HepG2 (cell line): ENCODE measurements at regions not wholly inside any gene's neighbourhood (a gene's known extent, or its start where the extent isn't known, plus 50 kb on each side); places are given as distances from the start of the nearest gene placed in this dataset.

ENCODE experiments used
- ATAC-seq: fragments of 200-7000 bp; cut with Tn5 transposase; 3 replicates; pipeline ENCODE4 v1.9.1; 2020; ENCODE audit warnings: mild to moderate bottlenecking, moderate library complexity
- BruUV-seq: library from RNA; stranded (reverse); fragments of 400-500 nt; replicated peaks from 2 replicates; lab custom pipeline; 2021; lab: Mats Ljungman, UMichigan
- CTCF ChIA-PET: fragments of 300-600 bp; formaldehyde crosslinking; extraction: SDS; loops from one replicate; lab custom pipeline; 2021; ENCODE audit warnings: low total read pairs, inconsistent platforms, low intra/inter-chr PET ratio; lab: Yijun Ruan, JAX
- POLR2A ChIA-PET: fragments of 350-600 bp; sonication (Branson Sonifier 250); formaldehyde crosslinking; loops from one replicate; lab custom pipeline; 2020; ENCODE audit warnings: antibody characterized with exemption, inconsistent platforms; lab: Yijun Ruan, JAX
- DNase-seq: peaks from one replicate; pipeline ENCODE4 v3.0.0-alpha.2; 2015; ENCODE audit warnings: low spot score
- FAIRE-seq: peaks from 3 replicates; lab custom pipeline; 2011; peaks lifted over from hg19 to GRCh38; lab: Jason Lieb, UNC
- H2AFZ ChIP-seq: one replicate; pipeline ENCODE4 v1.6.1; 2011; ENCODE audit warnings: low read length, inconsistent platforms
- H3K27ac ChIP-seq: fragments of 300-600 bp; 3 replicates; pipeline ENCODE4 v1.8.0; 2011; ENCODE audit warnings: mixed run types, mild to moderate bottlenecking, mixed read lengths, low read length, inconsistent platforms; ENCODE audit not compliant: insufficient read depth; ENCODE audit errors: extremely low read length
- H3K27me3 ChIP-seq, 2 experiments: fragments of 200-600 bp in 1 of 2; 2 replicates in 1 of 2; 3 replicates in 1 of 2; pipeline versions ENCODE4 v1.6.0 to v1.8.0; 2011; ENCODE audit warnings: low read length in 2 of 2, mild to moderate bottlenecking in 2 of 2, moderate library complexity in 2 of 2, inconsistent platforms in 1 of 2; ENCODE audit not compliant: insufficient read depth in 2 of 2, control insufficient read depth in 1 of 2
- H3K36me3 ChIP-seq, 2 experiments: fragments of 200-600 bp in 1 of 2; replicated peaks in 1 of 2; 2 replicates in 1 of 2; 3 replicates in 1 of 2; pipeline versions ENCODE4 v1.5.1 to v1.8.0; 2011; ENCODE audit warnings: low read length in 2 of 2, inconsistent platforms in 1 of 2; ENCODE audit not compliant: insufficient read depth in 2 of 2, control insufficient read depth in 1 of 2
- H3K4me1 ChIP-seq: 2 replicates; pipeline ENCODE4 v1.5.1; 2012; ENCODE audit warnings: low read length, inconsistent platforms; ENCODE audit not compliant: insufficient read depth
- H3K4me2 ChIP-seq: 2 replicates; pipeline ENCODE4 v1.6.0; 2011; ENCODE audit warnings: low read depth, low read length, inconsistent platforms
- H3K4me3 ChIP-seq, 3 experiments: fragments of 200-600 bp in 1 of 3; sonication (generic), shearing (Covaris generic) in 1 of 3; replicated peaks in 1 of 3; 2 replicates each; pipeline ENCODE4 v1.5.1; 2011 to 2016; ENCODE audit warnings: low read length in 3 of 3, inconsistent platforms in 2 of 3, low read depth in 2 of 3, mild to moderate bottlenecking in 2 of 3, control low read depth in 1 of 3, mixed read lengths in 1 of 3; ENCODE audit not compliant: insufficient read depth in 1 of 3
- H3K79me2 ChIP-seq: one replicate; pipeline ENCODE4 v1.6.1; 2011; ENCODE audit warnings: low read length, inconsistent platforms; ENCODE audit not compliant: insufficient read depth
- H3K9ac ChIP-seq: 2 replicates; pipeline ENCODE4 v1.6.0; 2011; ENCODE audit warnings: mild to moderate bottlenecking, low read depth, low read length, inconsistent platforms; ENCODE audit not compliant: insufficient read depth
- H3K9me3 ChIP-seq: 2 replicates; pipeline ENCODE4 v1.5.1; 2012; ENCODE audit warnings: mild to moderate bottlenecking, low read length
- H4K20me1 ChIP-seq: 2 replicates; pipeline ENCODE4 v1.6.0; 2011; ENCODE audit warnings: inconsistent platforms, mild to moderate bottlenecking, low read length, moderate library complexity; ENCODE audit not compliant: insufficient read depth
- ADNP ChIP-seq: sonication (generic); formaldehyde crosslinking; IDR thresholded peaks from 2 replicates; pipeline ENCODE4 v1.4.0; 2020; ENCODE audit warnings: missing genetic modification reagents
- ATF4 ChIP-seq, 2 experiments: fragments of 450-650 bp in 1 of 2; sonication (generic) in 1 of 2; formaldehyde crosslinking; IDR thresholded peaks; 2 replicates each; pipeline versions ENCODE4 v1.5.0 to v1.8.0; 2020 to 2022; ENCODE audit warnings: mild to moderate bottlenecking in 1 of 2, missing genetic modification reagents in 1 of 2
- HOXA3 ChIP-seq: sonication (generic); formaldehyde crosslinking; IDR thresholded peaks from 2 replicates; pipeline ENCODE4 v1.5.0; 2020; ENCODE audit warnings: missing genetic modification reagents
- JUN ChIP-seq: sonication (generic); formaldehyde crosslinking; IDR thresholded peaks from 2 replicates; pipeline ENCODE4 v1.4.0; 2020; ENCODE audit warnings: mild to moderate bottlenecking, missing genetic modification reagents
- MED8 ChIP-seq: sonication (generic); formaldehyde crosslinking; IDR thresholded peaks from 2 replicates; pipeline ENCODE4 v1.8.1; 2023; ENCODE audit warnings: mild to moderate bottlenecking, missing genetic modification reagents; ENCODE audit not compliant: insufficient replicate concordance
- MIXL1 ChIP-seq: IDR thresholded peaks from 2 replicates; pipeline ENCODE4 v1.6.1; 2016
- MTF2 ChIP-seq: sonication (generic); formaldehyde crosslinking; IDR thresholded peaks from 2 replicates; pipeline ENCODE4 v1.5.0; 2020; ENCODE audit warnings: missing genetic modification reagents, borderline replicate concordance
- NFE2L2 ChIP-seq: fragments of 150-350 bp; IDR thresholded peaks from 2 replicates; pipeline ENCODE4 v1.6.1; 2014; ENCODE audit warnings: low read length
- PREB ChIP-seq: sonication (generic); formaldehyde crosslinking; IDR thresholded peaks from 2 replicates; pipeline ENCODE4 v1.4.0; 2020; ENCODE audit warnings: missing genetic modification reagents
- THAP9 ChIP-seq: sonication (generic); formaldehyde crosslinking; IDR thresholded peaks from 2 replicates; pipeline ENCODE4; 2020; ENCODE audit warnings: missing genetic modification reagents, mild to moderate bottlenecking, borderline replicate concordance
- TP53 ChIP-seq: sonication (generic); formaldehyde crosslinking; conservative IDR thresholded peaks from 2 replicates; pipeline ENCODE4 v1.4.0; 2020; ENCODE audit warnings: missing genetic modification reagents
- ZNF562 ChIP-seq: sonication (generic); formaldehyde crosslinking; IDR thresholded peaks from 2 replicates; pipeline ENCODE4 v1.8.0; 2022; ENCODE audit warnings: missing genetic modification reagents, borderline replicate concordance
- WGBS: methylation state at CpG from one replicate; pipeline ENCODE4 v1.1.6; 2017; ENCODE audit warnings: low lambda C conversion rate; 5-methylcytosine and 5-hydroxymethylcytosine counted together
- in situ Hi-C: cut with HindIII; loops from 2 replicates; pipeline ENCODE4 v1.10.0; 2017; ENCODE audit warnings: low pct_unique_long_range_greater_than_20kb; ENCODE audit not compliant: extremely low pct_ligation_motif_present
- intact Hi-C: fragments of 100-400 bp; cut with micrococcal nuclease; formaldehyde crosslinking; loops from one replicate; pipeline ENCODE4 v1.10.0; 2022; ENCODE audit not compliant: unreplicated experiment
- TF ChIP-seq, protein P1 (sequence below): sonication (generic); formaldehyde crosslinking; IDR thresholded peaks from 2 replicates; pipeline ENCODE4 v1.4.0; 2020; ENCODE audit warnings: missing genetic modification reagents

- CTCF ChIA-PET: no interaction called here
Measured at GRCh38 chr5:111859533-111860270, 102.7 kb upstream of the NREP start.

More at GRCh38 chr5:111859533-111860270, 102.7 kb upstream of the NREP start:
- 7% methylated on average over 4 of the region's 4 CpGs for WGBS
- TF ChIP-seq THAP9 (CRISPR knock-in tag): no peak
- no peak for TF ChIP-seq MTF2 (CRISPR knock-in tag)
- TF ChIP-seq ZNF562 (CRISPR knock-in tag): no peak
- no peak for TF ChIP-seq PREB (CRISPR knock-in tag)
- no peak for TF ChIP-seq ATF4 (CRISPR knock-in tag; IDR thresholded peaks at IDR 0.05)
- no peak for TF ChIP-seq JUN (CRISPR knock-in tag)
- no peak for TF ChIP-seq NFE2L2
- no peak for TF ChIP-seq HOXA3
- TF ChIP-seq MIXL1: no peak
- TF ChIP-seq MED8 (CRISPR knock-in tag): no peak
- no peak for TF ChIP-seq TP53 (CRISPR knock-in tag)
- TF ChIP-seq, protein P1, sequence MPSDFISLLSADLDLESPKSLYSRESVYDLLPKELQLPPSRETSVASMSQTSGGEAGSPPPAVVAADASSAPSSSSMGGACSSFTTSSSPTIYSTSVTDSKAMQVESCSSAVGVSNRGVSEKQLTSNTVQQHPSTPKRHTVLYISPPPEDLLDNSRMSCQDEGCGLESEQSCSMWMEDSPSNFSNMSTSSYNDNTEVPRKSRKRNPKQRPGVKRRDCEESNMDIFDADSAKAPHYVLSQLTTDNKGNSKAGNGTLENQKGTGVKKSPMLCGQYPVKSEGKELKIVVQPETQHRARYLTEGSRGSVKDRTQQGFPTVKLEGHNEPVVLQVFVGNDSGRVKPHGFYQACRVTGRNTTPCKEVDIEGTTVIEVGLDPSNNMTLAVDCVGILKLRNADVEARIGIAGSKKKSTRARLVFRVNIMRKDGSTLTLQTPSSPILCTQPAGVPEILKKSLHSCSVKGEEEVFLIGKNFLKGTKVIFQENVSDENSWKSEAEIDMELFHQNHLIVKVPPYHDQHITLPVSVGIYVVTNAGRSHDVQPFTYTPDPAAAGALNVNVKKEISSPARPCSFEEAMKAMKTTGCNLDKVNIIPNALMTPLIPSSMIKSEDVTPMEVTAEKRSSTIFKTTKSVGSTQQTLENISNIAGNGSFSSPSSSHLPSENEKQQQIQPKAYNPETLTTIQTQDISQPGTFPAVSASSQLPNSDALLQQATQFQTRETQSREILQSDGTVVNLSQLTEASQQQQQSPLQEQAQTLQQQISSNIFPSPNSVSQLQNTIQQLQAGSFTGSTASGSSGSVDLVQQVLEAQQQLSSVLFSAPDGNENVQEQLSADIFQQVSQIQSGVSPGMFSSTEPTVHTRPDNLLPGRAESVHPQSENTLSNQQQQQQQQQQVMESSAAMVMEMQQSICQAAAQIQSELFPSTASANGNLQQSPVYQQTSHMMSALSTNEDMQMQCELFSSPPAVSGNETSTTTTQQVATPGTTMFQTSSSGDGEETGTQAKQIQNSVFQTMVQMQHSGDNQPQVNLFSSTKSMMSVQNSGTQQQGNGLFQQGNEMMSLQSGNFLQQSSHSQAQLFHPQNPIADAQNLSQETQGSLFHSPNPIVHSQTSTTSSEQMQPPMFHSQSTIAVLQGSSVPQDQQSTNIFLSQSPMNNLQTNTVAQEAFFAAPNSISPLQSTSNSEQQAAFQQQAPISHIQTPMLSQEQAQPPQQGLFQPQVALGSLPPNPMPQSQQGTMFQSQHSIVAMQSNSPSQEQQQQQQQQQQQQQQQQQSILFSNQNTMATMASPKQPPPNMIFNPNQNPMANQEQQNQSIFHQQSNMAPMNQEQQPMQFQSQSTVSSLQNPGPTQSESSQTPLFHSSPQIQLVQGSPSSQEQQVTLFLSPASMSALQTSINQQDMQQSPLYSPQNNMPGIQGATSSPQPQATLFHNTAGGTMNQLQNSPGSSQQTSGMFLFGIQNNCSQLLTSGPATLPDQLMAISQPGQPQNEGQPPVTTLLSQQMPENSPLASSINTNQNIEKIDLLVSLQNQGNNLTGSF: no peak
- no peak for TF ChIP-seq ADNP (CRISPR knock-in tag)
- H3K79me2 ChIP-seq: no peaks in the 10 kb centered on the region
- no peak for FAIRE-seq
- H3K4me1 ChIP-seq: no peaks in the 10 kb centered on the region
- H3K36me3 ChIP-seq: no peaks in the 10 kb centered on the region
- no peak overlapping the region for H3K9ac ChIP-seq
- H3K27me3 ChIP-seq: no peaks in the 10 kb centered on the region
- H4K20me1 ChIP-seq: no peaks in the 10 kb centered on the region
- H3K9me3 ChIP-seq: no peaks in the 10 kb centered on the region
- H2AFZ ChIP-seq: no peak overlapping the region
- in situ Hi-C loops: no loop called here
- H3K27ac ChIP-seq: no peak overlapping the region
- no TSS peak for BruUV-seq
- H3K4me3 ChIP-seq: no peak overlapping the region
- ATAC-seq: no peak
- no peak overlapping the region for H3K4me2 ChIP-seq
- POLR2A ChIA-PET: no interaction called here
- intact Hi-C loops: no loop called here
- DNase-seq: no peak
